K562 (cell line): ENCODE measurements at regions not wholly inside any gene's neighbourhood (a gene's known extent, or its start where the extent isn't known, plus 50 kb on each side); places are given as distances from the start of the nearest gene placed in this dataset.

Experiments
- AFF1 ChIP-seq, 2 experiments: fragments of 450-650 bp; IDR thresholded peaks; 2 replicates each; pipeline ENCODE4 v1.6.1; 2018; ENCODE audit warnings: mild to moderate bottlenecking in 2 of 2, low read depth in 1 of 2; ENCODE audit not compliant: partially characterized antibody in 2 of 2
- ATF2 ChIP-seq: sonication (generic); formaldehyde crosslinking; IDR thresholded peaks from 2 replicates; pipeline ENCODE4 v1.8.1; 2022; ENCODE audit warnings: missing genetic modification reagents
- CHD7 ChIP-seq: fragments of 200-600 bp; sonication (generic); IDR thresholded peaks from one replicate; pipeline ENCODE4 v1.6.1; 2012; ENCODE audit warnings: mild to moderate bottlenecking, low read depth, low read length, inconsistent platforms
- KDM1A ChIP-seq, 2 experiments: fragments of 450-650 bp; IDR thresholded peaks; 2 replicates each; pipeline ENCODE4 v1.6.1; 2016; ENCODE audit warnings: mild to moderate bottlenecking in 2 of 2
- NEUROD1 ChIP-seq: fragments of 150-350 bp; IDR thresholded peaks from 2 replicates; pipeline ENCODE4 v1.6.1; 2014; ENCODE audit warnings: borderline replicate concordance, low read length, low read depth; ENCODE audit not compliant: partially characterized antibody
- NR4A1 ChIP-seq, 2 experiments: fragments of 250-450 bp in 1 of 2; fragments of 450-650 bp in 1 of 2; sonication (Bioruptor Pico) in 1 of 2; IDR thresholded peaks; 2 replicates each; pipeline versions ENCODE4 v1.4.0 to v1.6.1; 2016 to 2020; ENCODE audit warnings: mild to moderate bottlenecking in 2 of 2, missing compliant biosample characterization in 1 of 2, missing genetic modification characterization in 1 of 2, moderate library complexity in 1 of 2
- ZBTB8A ChIP-seq: fragments of 450-650 bp; IDR thresholded peaks from 2 replicates; pipeline ENCODE4 v1.6.1; 2018; ENCODE audit warnings: mild to moderate bottlenecking, moderate library complexity; ENCODE audit not compliant: partially characterized antibody

GRCh38 chr6:156687789-156688619, 89.2 kb upstream of the ARID1B start (continued):
- TF ChIP-seq CHD7 (no peak), AFF1 (IDR thresholded peaks at IDR 0.05; ENCODE audit: low read depth in 1 of 2, partially characterized antibody in 2 of 2) (no peak), NR4A1 (CRISPR knock-in tag; IDR thresholded peaks at IDR 0.05) (no peak), NR4A1 (tag; IDR thresholded peaks at IDR 0.05) (peak; percentile 42; the same call in 1 of the 2 replicates), NEUROD1 (peak; percentile 89), KDM1A (IDR thresholded peaks at IDR 0.05) (0 out of 4 replicates have a peak, but pooled peaks of 1 of the 2 experiments have one; percentile 18), ATF2 (CRISPR knock-in tag) (no peak), ZBTB8A (no peak)
